Neural progenitor cell (in vitro differentiated cells): ENCODE measurements at regions not wholly inside any gene's neighbourhood (a gene's known extent, or its start where the extent isn't known, plus 50 kb on each side); places are given as distances from the start of the nearest gene placed in this dataset.

Experiments used
- DNase-seq: peaks from one replicate; pipeline ENCODE4 v3.0.0-alpha.2; 2016; ENCODE audit warnings: low spot score
- H2AFZ ChIP-seq: fragments of 200-600 bp; sonication (generic); replicated peaks from 2 replicates; pipeline ENCODE4 v1.6.1; 2016; ENCODE audit warnings: antibody characterized with exemption
- H3F3A ChIP-seq: fragments of 200-600 bp; sonication (generic); 2 replicates; pipeline ENCODE4 v1.6.1; 2016; ENCODE audit warnings: antibody characterized with exemption, low read depth
- H3K27ac ChIP-seq: fragments of 200-600 bp; sonication (generic); 2 replicates; pipeline ENCODE4 v1.5.1; 2016; ENCODE audit warnings: mild to moderate bottlenecking
- H3K27me3 ChIP-seq: fragments of 200-600 bp; sonication (generic); 2 replicates; pipeline ENCODE4 v1.6.1; 2016; ENCODE audit warnings: mild to moderate bottlenecking, moderate library complexity
- H3K36me3 ChIP-seq: fragments of 200-600 bp; sonication (generic); 2 replicates; pipeline ENCODE4 v1.5.1; 2016
- H3K4me1 ChIP-seq: fragments of 200-600 bp; sonication (generic); 2 replicates; pipeline ENCODE4 v1.6.1; 2016; ENCODE audit warnings: mixed run types
- H3K4me2 ChIP-seq: fragments of 200-600 bp; sonication (generic); 2 replicates; pipeline ENCODE4 v1.6.1; 2016
- H3K4me3 ChIP-seq: fragments of 200-600 bp; sonication (generic); 2 replicates; pipeline ENCODE4 v1.5.1; 2016
- H3K79me2 ChIP-seq: fragments of 200-600 bp; sonication (generic); 2 replicates; pipeline ENCODE4 v1.6.1; 2016; ENCODE audit warnings: low read depth
- H3K9ac ChIP-seq: fragments of 200-600 bp; sonication (generic); 2 replicates; pipeline ENCODE4 v1.6.1; 2016
- H3K9me3 ChIP-seq: fragments of 200-600 bp; sonication (generic); 2 replicates; pipeline ENCODE4 v1.5.1; 2016; ENCODE audit warnings: low read depth
- H4K20me1 ChIP-seq: fragments of 200-600 bp; sonication (generic); 2 replicates; pipeline ENCODE4 v1.6.1; 2016; ENCODE audit warnings: low read depth
- H3K27ac Mint-ChIP-seq: 3 replicates; pipeline ENCODE4 v1.8.0; 2021; ENCODE audit warnings: mixed read lengths
- H3K27me3 Mint-ChIP-seq: 2 replicates; pipeline ENCODE4 v1.8.0; 2022; ENCODE audit warnings: low read depth, mild to moderate bottlenecking, inconsistent platforms, moderate library complexity, mixed read lengths; ENCODE audit not compliant: insufficient read depth
- H3K36me3 Mint-ChIP-seq: 3 replicates; pipeline ENCODE4 v1.8.0; 2021; ENCODE audit warnings: mixed read lengths
- H3K4me1 Mint-ChIP-seq: 3 replicates; pipeline ENCODE4 v1.8.0; 2021; ENCODE audit warnings: mixed read lengths
- H3K4me3 Mint-ChIP-seq: 3 replicates; pipeline ENCODE4 v1.8.0; 2021; ENCODE audit warnings: mild to moderate bottlenecking, moderate library complexity, mixed read lengths
- H3K9me3 Mint-ChIP-seq: 3 replicates; pipeline ENCODE4 v1.8.0; 2020; ENCODE audit warnings: mixed read lengths
- EZH2 ChIP-seq: fragments of 200-600 bp; sonication (generic); IDR thresholded peaks from 2 replicates; pipeline ENCODE4 v1.6.1; 2017; ENCODE audit warnings: antibody characterized with exemption, mild to moderate bottlenecking, moderate library complexity
- EZH2phosphoT487 ChIP-seq: fragments of 200-600 bp; sonication (generic); IDR thresholded peaks from 2 replicates; pipeline ENCODE4 v1.6.1; 2017; ENCODE audit warnings: antibody characterized with exemption
- TF ChIP-seq, protein P1 (sequence below): fragments of 200-600 bp; sonication (generic); IDR thresholded peaks from 2 replicates; pipeline ENCODE4 v1.5.1; 2017; ENCODE audit warnings: antibody characterized with exemption, mild to moderate bottlenecking

DNA sequence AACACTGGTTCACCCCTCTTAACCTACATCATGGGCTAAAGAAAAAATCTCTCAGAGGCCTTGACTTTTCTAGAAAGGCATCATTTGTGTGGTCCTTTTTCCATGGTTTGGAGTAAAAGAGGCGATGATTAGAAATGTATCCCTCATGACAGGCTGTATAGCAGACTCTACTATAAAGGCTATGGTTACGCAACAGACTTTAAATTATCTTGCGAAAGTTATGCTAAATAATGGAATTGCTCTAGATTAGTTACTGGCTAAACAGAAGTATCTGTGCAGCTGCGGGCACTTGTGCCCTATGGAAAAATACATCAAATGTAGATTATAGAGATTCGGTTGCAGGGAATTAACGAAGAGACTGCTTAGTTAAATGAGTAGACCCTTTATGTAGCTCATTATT, 101.6 kb downstream of the TMEM47 start:
- Histone ChIP-seq H3F3A (peaks cover 10% of the 10 kb centered on the region), H3K27me3 (no peaks in the 10 kb centered on the region), H3K79me2 (no peaks in the 10 kb centered on the region), H3K9me3 (no peaks in the 10 kb centered on the region), H4K20me1 (no peaks in the 10 kb centered on the region), H3K4me2 (no peak overlapping the region), H2AFZ (no peak overlapping the region), H3K36me3 (no peaks in the 10 kb centered on the region), H3K27ac (no peak overlapping the region), H3K4me1 (no peaks in the 10 kb centered on the region), H3K9ac (no peak overlapping the region), H3K4me3 (no peak overlapping the region)
- TF ChIP-seq, protein P1, sequence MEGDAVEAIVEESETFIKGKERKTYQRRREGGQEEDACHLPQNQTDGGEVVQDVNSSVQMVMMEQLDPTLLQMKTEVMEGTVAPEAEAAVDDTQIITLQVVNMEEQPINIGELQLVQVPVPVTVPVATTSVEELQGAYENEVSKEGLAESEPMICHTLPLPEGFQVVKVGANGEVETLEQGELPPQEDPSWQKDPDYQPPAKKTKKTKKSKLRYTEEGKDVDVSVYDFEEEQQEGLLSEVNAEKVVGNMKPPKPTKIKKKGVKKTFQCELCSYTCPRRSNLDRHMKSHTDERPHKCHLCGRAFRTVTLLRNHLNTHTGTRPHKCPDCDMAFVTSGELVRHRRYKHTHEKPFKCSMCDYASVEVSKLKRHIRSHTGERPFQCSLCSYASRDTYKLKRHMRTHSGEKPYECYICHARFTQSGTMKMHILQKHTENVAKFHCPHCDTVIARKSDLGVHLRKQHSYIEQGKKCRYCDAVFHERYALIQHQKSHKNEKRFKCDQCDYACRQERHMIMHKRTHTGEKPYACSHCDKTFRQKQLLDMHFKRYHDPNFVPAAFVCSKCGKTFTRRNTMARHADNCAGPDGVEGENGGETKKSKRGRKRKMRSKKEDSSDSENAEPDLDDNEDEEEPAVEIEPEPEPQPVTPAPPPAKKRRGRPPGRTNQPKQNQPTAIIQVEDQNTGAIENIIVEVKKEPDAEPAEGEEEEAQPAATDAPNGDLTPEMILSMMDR, result no peak
- no peak for TF ChIP-seq EZH2
- TF ChIP-seq EZH2phosphoT487, result no peak
- no peak overlapping the region for H3K27ac Mint-ChIP-seq
- no peak overlapping the region for H3K4me3 Mint-ChIP-seq
- H3K4me1 Mint-ChIP-seq, result no peaks in the 10 kb centered on the region
- no peak for DNase-seq
- H3K27me3 Mint-ChIP-seq, result peaks cover 2% of the 10 kb centered on the region
- H3K9me3 Mint-ChIP-seq, result no peaks in the 10 kb centered on the region
- H3K36me3 Mint-ChIP-seq, result no peaks in the 10 kb centered on the region

DNA sequence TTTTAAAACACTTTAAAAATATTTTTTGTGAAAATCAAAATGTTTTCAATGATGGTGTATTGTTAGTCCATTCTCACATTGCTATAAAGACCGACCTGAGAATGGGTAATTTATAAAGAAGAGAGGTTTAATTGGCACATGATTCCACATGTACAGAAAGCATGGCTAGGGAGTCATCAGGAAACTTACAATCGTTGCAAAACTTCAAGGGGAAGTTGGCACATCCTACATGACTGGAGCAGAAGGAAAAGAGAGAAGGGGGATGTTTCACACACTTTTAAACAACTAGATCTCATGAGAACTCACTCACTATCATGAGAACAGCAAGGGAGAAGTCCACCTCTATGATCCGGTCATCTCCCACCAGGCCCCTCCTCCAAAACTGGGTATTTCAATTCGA, 110.7 kb downstream of the TMEM47 start:
- Histone ChIP-seq H3K4me3 (no peak overlapping the region), H3K27ac (no peak overlapping the region), H3K9me3 (no peaks in the 10 kb centered on the region), H3K27me3 (no peaks in the 10 kb centered on the region), H4K20me1 (no peaks in the 10 kb centered on the region), H3K79me2 (no peaks in the 10 kb centered on the region), H3K4me2 (no peak overlapping the region), H2AFZ (no peak overlapping the region), H3K36me3 (no peaks in the 10 kb centered on the region), H3F3A (peaks cover 11% of the 10 kb centered on the region), H3K4me1 (peaks cover 10% of the 10 kb centered on the region), H3K9ac (no peak overlapping the region)
- H3K9me3 Mint-ChIP-seq, result no peaks in the 10 kb centered on the region
- no peak overlapping the region for H3K27ac Mint-ChIP-seq
- H3K27me3 Mint-ChIP-seq, result no peaks in the 10 kb centered on the region
- TF ChIP-seq EZH2 (no peak), EZH2phosphoT487 (no peak)
- TF ChIP-seq, protein P1, result no peak
- H3K36me3 Mint-ChIP-seq, result no peaks in the 10 kb centered on the region
- H3K4me1 Mint-ChIP-seq, result peaks cover 8% of the 10 kb centered on the region
- H3K4me3 Mint-ChIP-seq, result no peak overlapping the region
- no peak for DNase-seq

DNA sequence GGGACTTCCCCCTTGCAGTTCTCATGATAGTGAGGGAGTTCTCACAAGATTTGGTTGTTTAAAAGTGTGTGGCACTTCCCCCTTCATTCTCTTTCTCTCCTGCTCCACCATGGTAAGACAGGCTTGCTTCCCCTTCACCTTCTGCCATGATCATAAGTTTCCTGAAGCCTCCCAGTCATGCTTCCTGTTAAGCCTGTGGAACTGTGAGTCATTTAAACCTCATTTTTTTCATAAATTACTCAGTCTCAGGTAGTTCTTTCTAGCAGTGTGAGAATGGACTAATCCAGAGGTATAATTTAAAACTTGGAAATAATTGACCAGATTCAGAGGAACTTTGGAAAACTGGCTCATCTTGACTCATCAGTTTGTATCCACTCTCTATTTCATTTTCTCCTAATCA, 129.0 kb downstream of the TMEM47 start:
- Histone ChIP-seq H3K79me2 (no peaks in the 10 kb centered on the region), H3K27ac (no peak overlapping the region), H3K9ac (no peak overlapping the region), H4K20me1 (no peaks in the 10 kb centered on the region), H3K4me1 (no peaks in the 10 kb centered on the region), H3K4me2 (no peak overlapping the region), H2AFZ (no peak overlapping the region), H3K9me3 (no peaks in the 10 kb centered on the region), H3K36me3 (no peaks in the 10 kb centered on the region), H3K4me3 (no peak overlapping the region), H3K27me3 (no peaks in the 10 kb centered on the region), H3F3A (no peaks in the 10 kb centered on the region)
- no peaks in the 10 kb centered on the region for H3K4me1 Mint-ChIP-seq
- no peaks in the 10 kb centered on the region for H3K27me3 Mint-ChIP-seq
- H3K4me3 Mint-ChIP-seq, result no peak overlapping the region
- H3K27ac Mint-ChIP-seq, result no peak overlapping the region
- no peaks in the 10 kb centered on the region for H3K36me3 Mint-ChIP-seq
- H3K9me3 Mint-ChIP-seq, result no peaks in the 10 kb centered on the region
- TF ChIP-seq EZH2, result no peak
- no peak for TF ChIP-seq EZH2phosphoT487
- TF ChIP-seq, protein P1, result no peak
- DNase-seq, result no peak

DNA sequence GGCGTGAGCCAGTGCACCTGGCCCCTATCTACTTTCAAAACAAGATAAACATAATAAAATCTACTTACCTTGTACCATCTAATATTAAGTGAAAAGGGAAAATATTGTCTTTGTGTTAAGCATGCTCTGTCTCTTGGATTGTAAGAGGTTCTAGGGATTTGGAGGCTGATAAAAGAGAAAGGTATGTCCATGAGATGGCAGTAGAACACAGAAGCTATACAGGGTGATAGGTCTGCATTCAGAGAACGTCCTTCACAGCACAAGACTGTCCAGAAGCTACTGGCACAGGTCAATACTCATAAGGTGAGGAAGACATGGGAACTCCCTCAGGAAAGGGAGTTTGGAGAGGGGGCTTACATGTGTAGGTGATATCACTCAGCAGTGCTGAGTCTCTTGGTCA, 135.5 kb downstream of the TMEM47 start:
- no peaks in the 10 kb centered on the region for H3K9me3 ChIP-seq
- H3K9me3 Mint-ChIP-seq, result no peaks in the 10 kb centered on the region
- H3K36me3 ChIP-seq, result no peaks in the 10 kb centered on the region
- no peak overlapping the region for H3K27ac Mint-ChIP-seq
- TF ChIP-seq EZH2phosphoT487, result no peak
- TF ChIP-seq, protein P1, result peak; percentile 56
- H2AFZ ChIP-seq, result no peak overlapping the region
- no peak overlapping the region for H3K4me3 ChIP-seq
- H3K36me3 Mint-ChIP-seq, result no peaks in the 10 kb centered on the region
- H3K27me3 ChIP-seq, result no peaks in the 10 kb centered on the region
- H3K27me3 Mint-ChIP-seq, result peaks cover 2% of the 10 kb centered on the region
- no peaks in the 10 kb centered on the region for H3K4me1 ChIP-seq
- H3K4me2 ChIP-seq, result no peak overlapping the region
- no peaks in the 10 kb centered on the region for H3K4me1 Mint-ChIP-seq
- no peaks in the 10 kb centered on the region for H4K20me1 ChIP-seq
- DNase-seq, result peak; percentile 55
- no peak overlapping the region for H3K27ac ChIP-seq
- no peaks in the 10 kb centered on the region for H3K79me2 ChIP-seq
- no peaks in the 10 kb centered on the region for H3F3A ChIP-seq
- no peak overlapping the region for H3K9ac ChIP-seq
- H3K4me3 Mint-ChIP-seq, result no peak overlapping the region
